Smooth muscle cell (in vitro differentiated cells): ENCODE measurements at regions not wholly inside any gene's neighbourhood (a gene's known extent, or its start where the extent isn't known, plus 50 kb on each side); places are given as distances from the start of the nearest gene placed in this dataset.

Experiments
- DNase-seq: peaks from one replicate; lab custom pipeline; 2025; ENCODE audit not compliant: unreplicated experiment; lab: John Stamatoyannopoulos, UW
- H2AFZ ChIP-seq: fragments of 200-600 bp; sonication (generic); 2 replicates; pipeline ENCODE4 v1.6.0; 2016; ENCODE audit warnings: antibody characterized with exemption, low read depth, mild to moderate bottlenecking
- H3F3A ChIP-seq: fragments of 200-600 bp; sonication (generic); 2 replicates; pipeline ENCODE4 v1.6.0; 2017; ENCODE audit warnings: antibody characterized with exemption, low read depth
- H3K27ac ChIP-seq: fragments of 200-600 bp; sonication (generic); 2 replicates; pipeline ENCODE4 v1.5.1; 2016; ENCODE audit warnings: low read depth, mild to moderate bottlenecking
- H3K27me3 ChIP-seq: fragments of 200-600 bp; sonication (generic); 2 replicates; pipeline ENCODE4 v1.6.1; 2016; ENCODE audit warnings: low read depth, mild to moderate bottlenecking
- H3K36me3 ChIP-seq: fragments of 200-600 bp; sonication (generic); 2 replicates; pipeline ENCODE4 v1.5.1; 2016; ENCODE audit warnings: low read depth
- H3K4me1 ChIP-seq: fragments of 200-600 bp; sonication (generic); 2 replicates; pipeline ENCODE4 v1.5.1; 2016; ENCODE audit warnings: low read depth
- H3K4me2 ChIP-seq: fragments of 200-600 bp; sonication (generic); 2 replicates; pipeline ENCODE4 v1.6.0; 2016; ENCODE audit warnings: mild to moderate bottlenecking
- H3K4me3 ChIP-seq: fragments of 200-600 bp; sonication (generic); 2 replicates; pipeline ENCODE4 v1.5.1; 2016; ENCODE audit warnings: mild to moderate bottlenecking
- H3K79me2 ChIP-seq: fragments of 200-600 bp; sonication (generic); 2 replicates; pipeline ENCODE4 v1.6.0; 2016; ENCODE audit warnings: low read depth, mild to moderate bottlenecking
- H3K9ac ChIP-seq: fragments of 200-600 bp; sonication (generic); 2 replicates; pipeline ENCODE4 v1.6.0; 2016; ENCODE audit warnings: low read depth
- H3K9me3 ChIP-seq: fragments of 200-600 bp; sonication (generic); replicated peaks from 2 replicates; pipeline ENCODE4 v1.5.1; 2016; ENCODE audit warnings: low read depth
- H4K20me1 ChIP-seq: fragments of 200-600 bp; sonication (generic); 2 replicates; pipeline ENCODE4 v1.6.0; 2016; ENCODE audit warnings: low read depth
- WGBS: methylation state at CpG from one replicate; pipeline ENCODE4 v1.1.7; 2016; ENCODE audit warnings: low lambda C conversion rate; 5-methylcytosine and 5-hydroxymethylcytosine counted together
- TF ChIP-seq, protein P1 (sequence below): fragments of 200-600 bp; sonication (generic); IDR thresholded peaks from 2 replicates; pipeline ENCODE4 v1.5.1; 2017; ENCODE audit warnings: borderline replicate concordance, mild to moderate bottlenecking, antibody characterized with exemption; ENCODE audit not compliant: insufficient read depth, poor library complexity, severe bottlenecking

DNA sequence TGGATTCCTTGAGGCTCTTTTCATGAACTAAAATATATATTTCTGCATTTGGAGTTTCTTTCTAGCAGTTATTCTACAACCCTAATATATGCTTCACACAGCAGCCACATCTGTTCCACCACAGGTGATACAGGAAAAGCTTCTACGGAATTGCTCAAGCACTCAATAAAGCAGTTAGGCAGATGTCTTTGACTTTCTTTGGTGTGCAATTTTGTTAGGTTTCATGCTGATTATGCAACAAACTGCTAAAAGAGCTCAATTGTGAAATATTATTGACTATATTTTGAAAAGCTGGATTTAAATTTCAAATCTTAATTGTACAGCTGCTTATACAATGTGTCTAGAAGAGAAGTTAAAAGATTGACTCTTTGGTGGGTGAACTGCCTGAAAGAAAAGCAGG lies 1055.6 kb upstream of the FBXO33 start:
- Histone ChIP-seq H3K4me1 (no peaks in the 10 kb centered on the region), H3K27ac (no peak overlapping the region), H3K4me3 (no peak overlapping the region), H3F3A (no peaks in the 10 kb centered on the region), H3K9ac (no peak overlapping the region), H3K79me2 (no peaks in the 10 kb centered on the region), H3K4me2 (no peak overlapping the region), H3K9me3 (no peaks in the 10 kb centered on the region), H3K36me3 (no peaks in the 10 kb centered on the region), H3K27me3 (no peaks in the 10 kb centered on the region), H2AFZ (no peak overlapping the region), H4K20me1 (no peaks in the 10 kb centered on the region)
- DNase-seq: no peak
- TF ChIP-seq, protein P1, sequence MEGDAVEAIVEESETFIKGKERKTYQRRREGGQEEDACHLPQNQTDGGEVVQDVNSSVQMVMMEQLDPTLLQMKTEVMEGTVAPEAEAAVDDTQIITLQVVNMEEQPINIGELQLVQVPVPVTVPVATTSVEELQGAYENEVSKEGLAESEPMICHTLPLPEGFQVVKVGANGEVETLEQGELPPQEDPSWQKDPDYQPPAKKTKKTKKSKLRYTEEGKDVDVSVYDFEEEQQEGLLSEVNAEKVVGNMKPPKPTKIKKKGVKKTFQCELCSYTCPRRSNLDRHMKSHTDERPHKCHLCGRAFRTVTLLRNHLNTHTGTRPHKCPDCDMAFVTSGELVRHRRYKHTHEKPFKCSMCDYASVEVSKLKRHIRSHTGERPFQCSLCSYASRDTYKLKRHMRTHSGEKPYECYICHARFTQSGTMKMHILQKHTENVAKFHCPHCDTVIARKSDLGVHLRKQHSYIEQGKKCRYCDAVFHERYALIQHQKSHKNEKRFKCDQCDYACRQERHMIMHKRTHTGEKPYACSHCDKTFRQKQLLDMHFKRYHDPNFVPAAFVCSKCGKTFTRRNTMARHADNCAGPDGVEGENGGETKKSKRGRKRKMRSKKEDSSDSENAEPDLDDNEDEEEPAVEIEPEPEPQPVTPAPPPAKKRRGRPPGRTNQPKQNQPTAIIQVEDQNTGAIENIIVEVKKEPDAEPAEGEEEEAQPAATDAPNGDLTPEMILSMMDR: no peak
- WGBS: 89% methylated on average over 1 of the region's 1 CpG

DNA sequence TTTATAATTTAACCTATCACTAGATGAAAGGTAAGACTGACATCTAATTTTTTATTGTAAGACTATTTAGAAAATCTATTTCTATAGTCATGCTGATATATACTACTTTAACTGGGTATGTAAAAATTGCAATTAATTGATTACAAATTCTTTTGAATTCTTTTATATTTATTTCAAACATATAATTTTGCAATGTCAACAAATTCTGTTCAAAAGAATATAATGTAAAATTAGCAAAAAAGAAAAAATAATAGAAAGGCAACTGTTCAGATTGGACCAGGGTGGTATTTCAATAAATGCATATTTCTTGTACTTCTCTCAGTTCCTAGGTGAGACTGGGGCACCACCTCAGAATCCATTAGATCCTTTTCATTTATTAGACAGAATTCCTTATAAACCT lies 1053.5 kb upstream of the FBXO33 start:
- TF ChIP-seq, protein P1: no peak
- Histone ChIP-seq H2AFZ (no peak overlapping the region), H3K9me3 (no peaks in the 10 kb centered on the region), H3K4me3 (no peak overlapping the region), H3K9ac (no peak overlapping the region), H3K4me2 (no peak overlapping the region), H3K79me2 (no peaks in the 10 kb centered on the region), H3K4me1 (no peaks in the 10 kb centered on the region), H3K27ac (no peak overlapping the region), H3F3A (no peaks in the 10 kb centered on the region), H4K20me1 (no peaks in the 10 kb centered on the region), H3K36me3 (no peaks in the 10 kb centered on the region), H3K27me3 (no peaks in the 10 kb centered on the region)
- DNase-seq: no peak

DNA sequence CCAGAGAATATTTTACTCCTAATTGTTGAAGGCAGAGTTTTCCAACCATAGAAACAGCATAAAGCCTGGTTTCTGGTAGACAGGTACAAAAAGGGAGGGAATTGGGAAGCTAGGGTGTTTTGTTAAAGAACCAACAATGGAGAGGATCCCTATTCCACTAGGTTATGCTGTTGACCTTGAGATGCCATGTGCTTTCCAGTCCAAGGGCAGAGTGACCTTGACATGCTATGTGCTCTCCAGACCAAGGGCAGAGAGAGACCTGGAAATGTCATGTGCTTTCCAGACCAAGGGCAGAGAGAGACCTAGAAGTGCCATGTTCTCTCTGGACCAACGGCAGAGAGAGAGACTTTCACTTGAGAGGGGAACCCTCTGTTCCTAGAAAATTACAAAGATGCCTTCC lies 1043.8 kb upstream of the FBXO33 start:
- 92% methylated on average over 1 of the region's 1 CpG for WGBS
- Histone ChIP-seq H2AFZ (no peak overlapping the region), H3K9me3 (peaks cover 5% of the 10 kb centered on the region), H3K9ac (no peak overlapping the region), H3F3A (no peaks in the 10 kb centered on the region), H3K36me3 (no peaks in the 10 kb centered on the region), H3K4me2 (no peak overlapping the region), H3K27ac (no peak overlapping the region), H4K20me1 (no peaks in the 10 kb centered on the region), H3K4me3 (no peak overlapping the region), H3K79me2 (no peaks in the 10 kb centered on the region), H3K4me1 (no peaks in the 10 kb centered on the region), H3K27me3 (no peaks in the 10 kb centered on the region)
- DNase-seq: no peak
- TF ChIP-seq, protein P1: no peak

DNA sequence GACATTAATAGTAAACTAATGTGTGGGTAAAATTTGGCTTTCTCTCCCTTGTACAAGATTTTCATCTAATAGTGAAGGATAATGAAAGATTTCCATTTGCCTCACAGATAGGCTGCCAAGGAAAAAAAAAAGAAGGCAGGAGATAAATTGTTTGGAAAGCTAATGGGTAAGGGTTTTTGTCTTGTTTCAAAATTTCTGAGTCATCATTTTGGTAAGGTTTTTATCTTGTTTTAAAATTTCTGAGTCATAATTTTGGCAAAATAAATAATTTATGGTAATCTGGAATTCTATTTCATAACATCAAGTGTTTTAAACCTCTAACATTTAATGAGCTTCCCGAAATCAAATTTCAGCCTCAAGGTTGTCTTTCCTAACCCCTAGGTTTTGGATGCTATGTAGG lies 1035.7 kb upstream of the FBXO33 start:
- DNase-seq: no peak
- no peaks in the 10 kb centered on the region for H3K4me1 ChIP-seq
- H3K4me2 ChIP-seq: no peak overlapping the region
- H3K27ac ChIP-seq: no peak overlapping the region
- WGBS: 78% methylated on average over 1 of the region's 1 CpG
- no peak overlapping the region for H2AFZ ChIP-seq
- no peaks in the 10 kb centered on the region for H3K79me2 ChIP-seq
- no peaks in the 10 kb centered on the region for H3F3A ChIP-seq
- no peaks in the 10 kb centered on the region for H3K9me3 ChIP-seq
- no peak overlapping the region for H3K9ac ChIP-seq
- TF ChIP-seq, protein P1: no peak
- no peaks in the 10 kb centered on the region for H3K36me3 ChIP-seq
- H3K4me3 ChIP-seq: no peak overlapping the region
- H4K20me1 ChIP-seq: no peaks in the 10 kb centered on the region
- no peaks in the 10 kb centered on the region for H3K27me3 ChIP-seq
